ENCODE measurements at regions not wholly inside any gene's neighbourhood (a gene's known extent, or its start where the extent isn't known, plus 50 kb on each side); places are given as distances from the start of the nearest gene placed in this dataset.

DNA sequence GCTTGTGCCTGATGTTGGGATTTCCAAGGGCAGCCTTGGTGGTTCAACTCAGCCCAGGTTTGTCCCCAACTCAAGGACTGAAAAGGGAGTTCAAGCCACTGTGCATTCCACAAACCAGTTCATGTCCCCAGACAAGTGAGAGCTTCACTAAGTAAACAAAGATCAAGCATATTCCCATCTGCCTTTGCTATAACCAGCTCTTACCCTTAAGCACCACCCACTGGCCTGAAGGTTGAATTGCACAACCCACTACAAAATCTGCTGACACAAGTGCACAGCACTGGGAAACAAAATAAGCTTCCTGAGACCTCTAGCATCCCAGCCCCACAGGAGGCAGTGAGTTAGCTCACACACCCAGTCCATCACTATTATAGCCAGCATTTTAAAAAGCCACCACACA lies 516.7 kb downstream of the NR4A2 start:
- ChIA-PET POLR2A (ENCODE audit: partially characterized antibody) (interaction anchor here (0.6 kb wide), 1 partner anchor 451 kb away, joined by 3 read pairs; no protein-coding TSS in a partner anchor), CTCF (ENCODE audit: partially characterized antibody) (interaction anchor here (0.6 to 2.4 kb wide), 32 partner anchors 10 to 1377 kb away, joined by 3 to 8 read pairs (median 3); no protein-coding TSS in a partner anchor)
- H3K4me2 ChIP-seq (ENCODE audit: insufficient read depth in 1 of 2, low read depth in 2 of 2, low read length in 2 of 2): no peak overlapping the region
- DNase-seq (ENCODE audit: low read depth in 1 of 2, low spot score in 2 of 2) (peak; percentile 5 to 54), FAIRE-seq (peak; percentile 77)
- H2BK5ac ChIP-seq (ENCODE audit: low read depth, low read length): no peak overlapping the region
- H2AK5ac ChIP-seq (ENCODE audit: low read depth, low read length): no peak overlapping the region
- H3K14ac ChIP-seq (ENCODE audit: insufficient read length): no peak overlapping the region
- H3K23me2 ChIP-seq (ENCODE audit: low read depth, low read length): no peaks in the 10 kb centered on the region
- H2BK15ac ChIP-seq (ENCODE audit: low read length): no peak overlapping the region
- no peaks in the 10 kb centered on the region for H3K27me3 ChIP-seq (replicated peaks in 1 of 4; ENCODE audit: control insufficient read depth in 3 of 4, extremely low read depth in 1 of 4, insufficient read depth in 3 of 4, low read length in 3 of 4)
- peaks cover 10 to 16% of the 10 kb centered on the region in 2 experiments for H3K9me3 ChIP-seq (ENCODE audit: insufficient read depth in 2 of 2, low read depth in 1 of 2, low read length in 1 of 2)
- H3K4me1 ChIP-seq (replicated peaks in 1 of 4; ENCODE audit: control insufficient read depth in 3 of 4, insufficient read depth in 4 of 4, low read length in 3 of 4): no peaks in the 10 kb centered on the region
- H3K27ac ChIP-seq (ENCODE audit: low read depth, low read length): no peak overlapping the region
- no peak overlapping the region for H3K9ac ChIP-seq (replicated peaks in 1 of 4; ENCODE audit: extremely low read depth in 1 of 4, low read depth in 3 of 4, low read length in 3 of 4)
- no peaks in the 10 kb centered on the region for H3K79me2 ChIP-seq (ENCODE audit: control insufficient read depth in 1 of 2, insufficient read depth in 2 of 2, low read length in 2 of 2)
- H4K20me1 ChIP-seq (replicated peaks in 1 of 2; ENCODE audit: control insufficient read depth in 1 of 2, insufficient read depth in 2 of 2, low read length in 2 of 2): no peaks in the 10 kb centered on the region
- H3K23ac ChIP-seq (ENCODE audit: insufficient read length): no peak overlapping the region
- no peak overlapping the region for H4K8ac ChIP-seq (ENCODE audit: extremely low read depth, insufficient read depth, low read length)
- H2AFZ ChIP-seq (ENCODE audit: low read length): no peak overlapping the region; the same call in 1 of the 2 replicates
- H3K56ac ChIP-seq (replicated peaks; ENCODE audit: insufficient read length, low read depth, low read length): no peak overlapping the region
- no peak overlapping the region for H3K4me3 ChIP-seq (ENCODE audit: extremely low read depth in 1 of 4, insufficient read depth in 2 of 4, low read depth in 3 of 4, low read length in 4 of 4)
- H3K4ac ChIP-seq (replicated peaks; ENCODE audit: insufficient read length, low read depth, low read length): no peak overlapping the region
- peak overlapping the region; percentile 46 for H2BK12ac ChIP-seq (ENCODE audit: low read depth, low read length)
- H4K5ac ChIP-seq (ENCODE audit: insufficient read length, low read depth, low read length): no peak overlapping the region
- no peak overlapping the region for H4K91ac ChIP-seq (replicated peaks; ENCODE audit: insufficient read length, low read length)
- no peaks in the 10 kb centered on the region for H3K79me1 ChIP-seq (ENCODE audit: low read depth, low read length)
- no peak overlapping the region for H2BK120ac ChIP-seq (replicated peaks; ENCODE audit: low read depth, low read length)
- no peak overlapping the region for H3K18ac ChIP-seq (ENCODE audit: extremely low read depth, low read length)
- no peak overlapping the region for H2BK20ac ChIP-seq (ENCODE audit: low read length)
- no peaks in the 10 kb centered on the region for H3K36me3 ChIP-seq (ENCODE audit: control insufficient read depth in 2 of 4, insufficient read depth in 4 of 4, low read length in 3 of 4)
- TF ChIP-seq NANOG (IDR thresholded peaks at IDR 0.05; ENCODE audit: insufficient read depth, low read depth, low read length, poor library complexity, severe bottlenecking): no peak
- no peak for TF ChIP-seq EGR1 (IDR thresholded peaks at IDR 0.05; ENCODE audit: borderline replicate concordance, low read depth, low read length)
- TF ChIP-seq, protein P1, sequence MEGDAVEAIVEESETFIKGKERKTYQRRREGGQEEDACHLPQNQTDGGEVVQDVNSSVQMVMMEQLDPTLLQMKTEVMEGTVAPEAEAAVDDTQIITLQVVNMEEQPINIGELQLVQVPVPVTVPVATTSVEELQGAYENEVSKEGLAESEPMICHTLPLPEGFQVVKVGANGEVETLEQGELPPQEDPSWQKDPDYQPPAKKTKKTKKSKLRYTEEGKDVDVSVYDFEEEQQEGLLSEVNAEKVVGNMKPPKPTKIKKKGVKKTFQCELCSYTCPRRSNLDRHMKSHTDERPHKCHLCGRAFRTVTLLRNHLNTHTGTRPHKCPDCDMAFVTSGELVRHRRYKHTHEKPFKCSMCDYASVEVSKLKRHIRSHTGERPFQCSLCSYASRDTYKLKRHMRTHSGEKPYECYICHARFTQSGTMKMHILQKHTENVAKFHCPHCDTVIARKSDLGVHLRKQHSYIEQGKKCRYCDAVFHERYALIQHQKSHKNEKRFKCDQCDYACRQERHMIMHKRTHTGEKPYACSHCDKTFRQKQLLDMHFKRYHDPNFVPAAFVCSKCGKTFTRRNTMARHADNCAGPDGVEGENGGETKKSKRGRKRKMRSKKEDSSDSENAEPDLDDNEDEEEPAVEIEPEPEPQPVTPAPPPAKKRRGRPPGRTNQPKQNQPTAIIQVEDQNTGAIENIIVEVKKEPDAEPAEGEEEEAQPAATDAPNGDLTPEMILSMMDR (IDR thresholded peaks at IDR 0.05; ENCODE audit: control extremely low read depth in 1 of 3, insufficient read depth in 1 of 3, low read depth in 1 of 3, low read length in 3 of 3): peak in 2 of 3 experiments; percentile 50 to 76; a peak in 3 of 4 replicates

Measured in H1 (cell line).